HCT116 (cell line): ENCODE measurements at regions not wholly inside any gene's neighbourhood (a gene's known extent, or its start where the extent isn't known, plus 50 kb on each side); places are given as distances from the start of the nearest gene placed in this dataset.

Experiments used
- ATAC-seq: fragments of 200-7000 bp; cut with Tn5 transposase; 2 replicates; pipeline ENCODE4 v1.9.1; 2020; ENCODE audit warnings: mild to moderate bottlenecking, moderate library complexity
- BruUV-seq: library from RNA; stranded (reverse); fragments of 400-500 nt; replicated peaks from 2 replicates; lab custom pipeline; 2021; lab: Mats Ljungman, UMichigan
- CTCF ChIA-PET: fragments of 300-600 bp; sonication (Branson Sonifier 250); formaldehyde crosslinking; loops from one replicate; lab custom pipeline; 2021; ENCODE audit warnings: antibody characterized with exemption; lab: Charles Lee
- POLR2A ChIA-PET: fragments of 300-600, 350-600 bp; sonication (Branson Sonifier 250); formaldehyde crosslinking; loops from one replicate; lab custom pipeline; 2021; ENCODE audit warnings: antibody characterized with exemption; lab: Charles Lee
- RAD21 ChIA-PET, 2 experiments: fragments of 300-600 bp; sonication (Branson Sonifier 250); formaldehyde crosslinking; loops; one replicate each; lab custom pipeline; 2023; ENCODE audit warnings: low total read pairs in 2 of 2; ENCODE audit not compliant: uncharacterized antibody in 2 of 2, unreplicated experiment in 2 of 2, low non-redundant PET in 1 of 2; lab: Charles Lee
- DNase-seq: peaks from one replicate; pipeline ENCODE4 v3.0.0-alpha.2; 2010; ENCODE audit warnings: low read depth, low spot score
- H2AFZ ChIP-seq: fragments of 200-600 bp; shearing (Covaris generic), sonication (generic); 2 replicates; pipeline ENCODE4 v1.6.1; 2017; ENCODE audit warnings: low read depth, mixed run types, mixed read lengths, antibody characterized with exemption, low read length; ENCODE audit not compliant: poor library complexity, severe bottlenecking
- H3K27ac ChIP-seq: 2 replicates; pipeline ENCODE4 v1.5.1; 2012; ENCODE audit warnings: low read depth, low read length
- H3K27me3 ChIP-seq: fragments of 200-600 bp; sonication (generic); 2 replicates; pipeline ENCODE4 v1.6.1; 2016; ENCODE audit warnings: mixed run types, low read length, mixed read lengths; ENCODE audit not compliant: insufficient read depth
- H3K36me3 ChIP-seq, 2 experiments: fragments of 200-500 bp in 1 of 2; fragments of 200-600 bp in 1 of 2; sonication (Bioruptor generic) in 1 of 2; sonication (generic) in 1 of 2; 2 replicates each; pipeline versions ENCODE4 v1.5.1 to v1.6.1; 2014 to 2016; ENCODE audit warnings: low read length in 2 of 2, inconsistent platforms in 1 of 2, mixed read lengths in 1 of 2, mixed run types in 1 of 2; ENCODE audit not compliant: insufficient read depth in 2 of 2, control insufficient read depth in 1 of 2
- H3K4me1 ChIP-seq, 2 experiments: fragments of 200-600 bp in 1 of 2; sonication (generic) in 1 of 2; 2 replicates each; pipeline versions ENCODE4 v1.5.1 to v1.6.1; 2012 to 2017; ENCODE audit warnings: low read length in 2 of 2, inconsistent platforms in 1 of 2, mild to moderate bottlenecking in 1 of 2, mixed read lengths in 1 of 2, mixed run types in 1 of 2, moderate library complexity in 1 of 2; ENCODE audit not compliant: insufficient read depth in 2 of 2, control insufficient read depth in 1 of 2
- H3K4me2 ChIP-seq: fragments of 200-600 bp; sonication (generic); 2 replicates; pipeline ENCODE4 v1.6.1; 2017; ENCODE audit warnings: mixed run types, low read length, mixed read lengths
- H3K4me3 ChIP-seq, 2 experiments: fragments of 200-600 bp in 1 of 2; sonication (generic) in 1 of 2; replicated peaks in 1 of 2; 2 replicates each; pipeline ENCODE4 v1.5.1; 2011 to 2016; ENCODE audit warnings: low read length in 2 of 2, control low read depth in 1 of 2, low read depth in 1 of 2, mild to moderate bottlenecking in 1 of 2, mixed read lengths in 1 of 2, mixed run types in 1 of 2
- H3K79me2 ChIP-seq: fragments of 200-600 bp; sonication (generic); 2 replicates; pipeline ENCODE4 v1.6.1; 2017; ENCODE audit warnings: mild to moderate bottlenecking, mixed run types, low read length, moderate library complexity, mixed read lengths; ENCODE audit not compliant: insufficient read depth
- H3K9ac ChIP-seq: fragments of 200-600 bp; sonication (generic); 2 replicates; pipeline ENCODE4 v1.6.1; 2016; ENCODE audit warnings: low read length, mixed read lengths
- H3K9me2 ChIP-seq: fragments of 200-600 bp; sonication (generic), shearing (Covaris generic); 2 replicates; pipeline ENCODE4 v1.6.1; 2017; ENCODE audit warnings: mixed run types, mild to moderate bottlenecking, moderate library complexity; ENCODE audit not compliant: insufficient read depth
- H3K9me3 ChIP-seq, 2 experiments: fragments of 200-500 bp in 1 of 2; fragments of 200-600 bp in 1 of 2; sonication (Bioruptor generic) in 1 of 2; sonication (generic) in 1 of 2; 2 replicates each; pipeline ENCODE4 v1.6.1; 2014 to 2017; ENCODE audit warnings: low read length in 2 of 2, mixed read lengths in 2 of 2, inconsistent platforms in 1 of 2, low read depth in 1 of 2, mild to moderate bottlenecking in 1 of 2, mixed run types in 1 of 2, moderate library complexity in 1 of 2; ENCODE audit not compliant: control insufficient read depth in 1 of 2, insufficient read depth in 1 of 2
- H4K20me1 ChIP-seq: fragments of 200-600 bp; sonication (generic), shearing (Covaris generic); 2 replicates; pipeline ENCODE4 v1.6.1; 2017; ENCODE audit warnings: mixed run types, mild to moderate bottlenecking, moderate library complexity; ENCODE audit not compliant: insufficient read depth
- CBX3 ChIP-seq: IDR thresholded peaks from 2 replicates; pipeline ENCODE4 v1.6.1; 2012; ENCODE audit warnings: low read depth
- CEBPB ChIP-seq: IDR thresholded peaks from 2 replicates; pipeline ENCODE4 v1.6.1; 2012; ENCODE audit warnings: low read depth
- EGR1 ChIP-seq: IDR thresholded peaks from 2 replicates; pipeline ENCODE4 v1.6.1; 2012; ENCODE audit warnings: low read depth
- EZH2 ChIP-seq: fragments of 200-600 bp; sonication (generic); IDR thresholded peaks from 2 replicates; pipeline ENCODE4 v1.6.1; 2017; ENCODE audit warnings: antibody characterized with exemption, mixed run types
- EZH2phosphoT487 ChIP-seq: fragments of 200-600 bp; IDR thresholded peaks from 2 replicates; pipeline ENCODE4 v1.6.1; 2018; ENCODE audit warnings: antibody characterized with exemption, borderline replicate concordance
- JUND ChIP-seq: IDR thresholded peaks from 2 replicates; pipeline ENCODE4 v1.6.1; 2012
- MAX ChIP-seq: IDR thresholded peaks from 2 replicates; pipeline ENCODE4 v1.6.1; 2012
- POLR2A ChIP-seq: IDR thresholded peaks from 2 replicates; pipeline ENCODE4 v1.7.0; 2011; ENCODE audit warnings: borderline replicate concordance; ENCODE audit not compliant: insufficient read depth, insufficient read length; ENCODE audit errors: extremely low read depth
- POLR2AphosphoS5 ChIP-seq: IDR thresholded peaks from 2 replicates; pipeline ENCODE4 v1.6.1; 2011; ENCODE audit warnings: mild to moderate bottlenecking, low read depth, low read length, moderate library complexity
- RAD21 ChIP-seq: IDR thresholded peaks from 2 replicates; pipeline ENCODE4 v1.6.1; 2012; ENCODE audit warnings: low read depth, mild to moderate bottlenecking
- REST ChIP-seq: IDR thresholded peaks from 2 replicates; pipeline ENCODE4 v1.6.1; 2012; ENCODE audit warnings: low read depth
- SRF ChIP-seq: IDR thresholded peaks from 2 replicates; pipeline ENCODE4 v1.6.1; 2012; ENCODE audit warnings: low read depth
- TCF7L2 ChIP-seq: IDR thresholded peaks from 2 replicates; pipeline ENCODE4 v1.7.0; 2011; ENCODE audit warnings: borderline replicate concordance, inconsistent platforms; ENCODE audit not compliant: insufficient read depth, insufficient read length; ENCODE audit errors: extremely low read depth
- YY1 ChIP-seq: IDR thresholded peaks from 2 replicates; pipeline ENCODE4 v1.6.1; 2011; ENCODE audit warnings: low read length, low read depth, moderate library complexity, mild to moderate bottlenecking; ENCODE audit not compliant: insufficient replicate concordance; ENCODE audit errors: extremely low read depth
- ZFX ChIP-seq: fragments of 450-650 bp; IDR thresholded peaks from 2 replicates; pipeline ENCODE4 v1.6.1; 2017
- ZNF274 ChIP-seq: fragments of 200-500 bp; sonication (Bioruptor generic); IDR thresholded peaks from 2 replicates; pipeline ENCODE4 v1.6.1; 2014; ENCODE audit warnings: mild to moderate bottlenecking, low read depth, low read length, inconsistent platforms
- intact Hi-C: fragments of 100-400 bp; cut with micrococcal nuclease; formaldehyde crosslinking; loops from 2 replicates; pipeline ENCODE4 v1.10.0; 2022
- TF ChIP-seq, protein P1 (sequence below): IDR thresholded peaks from 2 replicates; pipeline ENCODE4 v1.6.1; 2012

DNA sequence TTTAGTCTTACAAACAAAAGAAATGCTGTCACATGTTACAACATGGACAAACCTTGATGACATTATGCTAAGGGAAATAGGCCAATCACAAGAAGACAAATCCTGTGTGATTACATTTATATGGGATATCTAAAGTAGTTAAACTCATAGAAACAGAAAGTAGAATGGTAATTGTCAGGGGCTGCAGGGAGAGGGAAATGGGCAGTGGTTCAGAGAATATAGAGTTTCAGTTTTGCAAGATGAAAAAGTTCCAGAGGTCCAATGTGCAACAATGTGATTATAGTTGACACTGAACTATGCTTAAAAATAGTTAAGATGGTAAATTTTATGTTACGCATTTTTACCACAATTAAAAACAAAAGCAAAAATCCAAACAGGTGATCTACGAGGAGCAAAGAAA is 265.5 kb downstream of the NDUFS4 start:
- H3K27me3 ChIP-seq = no peaks in the 10 kb centered on the region
- no peaks in the 10 kb centered on the region for H3K9me3 ChIP-seq
- no peak overlapping the region for H2AFZ ChIP-seq
- H3K9me2 ChIP-seq = no peaks in the 10 kb centered on the region
- TF ChIP-seq ZNF274 = no peak
- TF ChIP-seq EZH2 = no peak
- TF ChIP-seq EGR1 = no peak
- no peak for TF ChIP-seq POLR2A
- RAD21 ChIA-PET = no interaction called here
- BruUV-seq = no TSS peak
- POLR2A ChIA-PET = no interaction called here
- ATAC-seq (no peak), DNase-seq (no peak)
- H3K27ac ChIP-seq = no peak overlapping the region
- H3K4me1 ChIP-seq = no peaks in the 10 kb centered on the region
- no peak overlapping the region for H3K9ac ChIP-seq
- H3K4me2 ChIP-seq = no peak overlapping the region
- H3K36me3 ChIP-seq = no peaks in the 10 kb centered on the region
- H4K20me1 ChIP-seq = no peaks in the 10 kb centered on the region
- H3K4me3 ChIP-seq = no peak overlapping the region
- CTCF ChIA-PET = no interaction called here
- intact Hi-C loops = no loop called here
- H3K79me2 ChIP-seq = no peaks in the 10 kb centered on the region

DNA sequence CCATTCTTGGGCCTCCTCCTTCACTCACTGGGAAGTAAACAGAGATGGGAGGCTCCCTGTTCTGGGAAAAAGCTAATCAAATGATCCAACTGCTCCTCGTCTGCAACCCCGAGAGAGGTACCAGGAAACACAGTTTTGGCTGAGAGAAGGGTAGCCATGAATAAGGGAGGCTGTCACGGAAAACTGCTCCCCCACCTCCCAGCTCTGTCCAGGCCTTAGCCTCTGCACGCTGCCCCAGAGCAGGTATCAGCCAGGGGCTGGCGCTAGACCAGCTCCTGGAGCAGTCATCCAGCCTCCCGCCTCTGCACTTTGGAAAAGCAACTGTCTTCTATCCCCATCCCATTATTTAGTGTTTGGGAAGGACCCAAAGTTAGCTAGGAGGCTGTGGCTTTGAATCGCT is 266.1 kb downstream of the NDUFS4 start:
- BruUV-seq = no TSS peak

More for the DNA sequence above, 266.1 kb downstream of the NDUFS4 start:
- no peaks in the 10 kb centered on the region for H3K79me2 ChIP-seq
- no peak overlapping the region for H3K9ac ChIP-seq
- ChIA-PET POLR2A (no interaction called here), RAD21 (no interaction called here), CTCF (no interaction called here)
- H3K4me2 ChIP-seq = no peak overlapping the region
- ATAC-seq (no peak), DNase-seq (no peak)
- no peak overlapping the region for H3K27ac ChIP-seq
- H2AFZ ChIP-seq = no peak overlapping the region
- no peak overlapping the region for H3K4me3 ChIP-seq
- no peaks in the 10 kb centered on the region for H3K9me2 ChIP-seq
- H3K27me3 ChIP-seq = no peaks in the 10 kb centered on the region
- no peak for TF ChIP-seq ZFX
- TF ChIP-seq EZH2phosphoT487 = no peak
- no peak for TF ChIP-seq POLR2A
- TF ChIP-seq EZH2 = no peak
- TF ChIP-seq EGR1 = no peak
- TF ChIP-seq CEBPB = no peak
- TF ChIP-seq, protein P1, sequence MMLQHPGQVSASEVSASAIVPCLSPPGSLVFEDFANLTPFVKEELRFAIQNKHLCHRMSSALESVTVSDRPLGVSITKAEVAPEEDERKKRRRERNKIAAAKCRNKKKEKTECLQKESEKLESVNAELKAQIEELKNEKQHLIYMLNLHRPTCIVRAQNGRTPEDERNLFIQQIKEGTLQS = no peak
- no peak for TF ChIP-seq JUND
- TF ChIP-seq SRF = no peak
- no peak for TF ChIP-seq ZNF274
- no peak for TF ChIP-seq MAX
- TF ChIP-seq RAD21 = no peak
- TF ChIP-seq REST = no peak
- no peak for TF ChIP-seq CBX3
- no peak for TF ChIP-seq TCF7L2
- no peak for TF ChIP-seq YY1
- TF ChIP-seq POLR2AphosphoS5 = no peak
- H4K20me1 ChIP-seq = no peaks in the 10 kb centered on the region
- H3K9me3 ChIP-seq = no peaks in the 10 kb centered on the region
- H3K36me3 ChIP-seq = no peaks in the 10 kb centered on the region
- H3K4me1 ChIP-seq = no peaks in the 10 kb centered on the region
- intact Hi-C loops = no loop called here
